HG03045 (cell line): ENCODE measurements at regions not wholly inside any gene's neighbourhood (a gene's known extent, or its start where the extent isn't known, plus 50 kb on each side); places are given as distances from the start of the nearest gene placed in this dataset.

Experiments used
- ATAC-seq: cut with Tn5 transposase; IDR thresholded peaks from one replicate; pipeline ENCODE4 v1.9.1; 2021; ENCODE audit warnings: mild to moderate bottlenecking, moderate library complexity; ENCODE audit not compliant: unreplicated experiment

GRCh38 chrX:109312757-109313156 lies 169.1 kb downstream of the GUCY2F start:
- no peak for ATAC-seq

- ATAC-seq: no peak
Observed at GRCh38 chrX:109310031-109310430, 171.9 kb downstream of the GUCY2F start.

GRCh38 chrX:109301177-109301576 lies 180.7 kb downstream of the GUCY2F start:
- ATAC-seq: no peak

- ATAC-seq: no peak
Observed at GRCh38 chrX:109300415-109300814, 181.5 kb downstream of the GUCY2F start.

GRCh38 chrX:109299091-109299490 lies 182.8 kb downstream of the GUCY2F start:
- ATAC-seq: no peak

GRCh38 chrX:109294097-109294814 lies 187.6 kb downstream of the GUCY2F start:
- no peak for ATAC-seq

GRCh38 chrX:109283870-109284269 lies 198.0 kb downstream of the GUCY2F start:
- ATAC-seq: no peak

- peak; percentile 78 for ATAC-seq
Observed at GRCh38 chrX:109281483-109282275, 200.2 kb downstream of the GUCY2F start.

- ATAC-seq: no peak
Observed at GRCh38 chrX:109274806-109275205, 207.1 kb downstream of the GUCY2F start.

GRCh38 chrX:109270580-109271484 lies 211.1 kb downstream of the GUCY2F start:
- peak; percentile 99 for ATAC-seq

- ATAC-seq: no peak
Observed at GRCh38 chrX:109268340-109268739, 213.5 kb downstream of the GUCY2F start.

- no peak for ATAC-seq
Observed at GRCh38 chrX:109266034-109266433, 215.9 kb downstream of the GUCY2F start.

GRCh38 chrX:109264878-109265277 lies 217.0 kb downstream of the GUCY2F start:
- ATAC-seq: no peak

- ATAC-seq: no peak
Observed at GRCh38 chrX:109261279-109261678, 220.6 kb downstream of the GUCY2F start.

- ATAC-seq: no peak
Observed at GRCh38 chrX:109252789-109253188, 229.1 kb downstream of the GUCY2F start.

GRCh38 chrX:109218761-109219160 lies 263.1 kb downstream of the GUCY2F start:
- ATAC-seq: no peak

- no peak for ATAC-seq
Observed at GRCh38 chrX:109199726-109200125, 282.2 kb downstream of the GUCY2F start.

GRCh38 chrX:109190542-109190941 lies 291.3 kb downstream of the GUCY2F start:
- peak; percentile 68 for ATAC-seq

- peak; percentile 78 for ATAC-seq
Observed at GRCh38 chrX:109187473-109188168, 294.3 kb downstream of the GUCY2F start.

GRCh38 chrX:109186939-109187338 lies 294.9 kb downstream of the GUCY2F start:
- no peak for ATAC-seq
